Left ventricle myocardium inferior (tissue), 1 donor: ENCODE measurements at regions not wholly inside any gene's neighbourhood (a gene's known extent, or its start where the extent isn't known, plus 50 kb on each side); places are given as distances from the start of the nearest gene placed in this dataset.
"Not testable (repeated sequence)": the region's sequence is repeated elsewhere in the genome, so short reads cannot be mapped to it uniquely, and the experiment has no call there.

ENCODE experiments used
- DNase-seq: peaks from one replicate; pipeline ENCODE4 v3.0.0-alpha.2; 2020
- H3K27ac ChIP-seq: fragments of 200-600 bp; replicated peaks from 2 replicates; pipeline ENCODE4 v1.8.0; 2021
- H3K27me3 ChIP-seq: fragments of 200-600 bp; 2 replicates; pipeline ENCODE4 v1.8.0; 2021; ENCODE audit warnings: low read depth
- H3K36me3 ChIP-seq: fragments of 200-600 bp; 2 replicates; pipeline ENCODE4 v1.8.0; 2021
- H3K4me1 ChIP-seq: fragments of 200-600 bp; 2 replicates; pipeline ENCODE4 v1.8.0; 2021
- H3K4me3 ChIP-seq: fragments of 200-600 bp; 2 replicates; pipeline ENCODE4 v1.8.0; 2021; ENCODE audit warnings: mild to moderate bottlenecking, moderate library complexity
- H3K9me3 ChIP-seq: fragments of 200-600 bp; replicated peaks from 2 replicates; pipeline ENCODE4 v1.8.0; 2021
- intact Hi-C: fragments of 100-400 bp; cut with micrococcal nuclease; formaldehyde crosslinking; loops from one replicate; pipeline ENCODE4 v1.11.0; 2022
- TF ChIP-seq, protein P1 (sequence below): fragments of 200-600 bp; IDR thresholded peaks from 2 replicates; pipeline ENCODE4 v1.8.0; 2021; ENCODE audit warnings: antibody characterized with exemption, mild to moderate bottlenecking, borderline replicate concordance
- donor health status: DM: no; HTN: yes; CAD: no; lungs with severe emphysema.

DNA sequence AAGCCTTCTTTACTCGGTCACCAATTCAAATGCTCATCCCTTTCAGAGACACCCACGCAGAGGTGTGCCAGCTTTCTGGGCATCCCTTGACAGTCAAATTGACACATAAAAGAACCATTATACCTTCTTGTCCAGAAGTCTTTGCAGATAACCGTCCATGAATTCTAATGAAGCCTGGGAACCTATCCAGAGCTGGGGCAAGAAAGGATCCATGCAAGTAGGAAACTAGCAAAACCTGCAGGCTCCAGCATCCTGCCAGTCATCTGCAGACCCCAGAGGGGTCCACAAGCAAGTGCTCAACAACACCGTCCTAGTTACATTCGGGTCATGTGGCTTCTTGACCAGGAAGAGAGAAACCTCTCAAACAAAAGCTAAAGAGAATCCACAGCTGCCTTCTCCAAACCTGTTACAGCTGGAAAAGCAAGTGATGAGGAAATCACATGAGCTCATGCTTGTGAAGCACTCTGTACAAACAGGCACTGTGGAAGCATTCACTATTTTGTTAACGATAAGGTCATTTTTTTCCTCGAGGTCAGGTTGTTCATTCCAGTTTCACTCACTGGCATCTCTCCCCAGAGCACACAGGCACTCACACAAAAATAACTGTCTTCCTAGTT is 80.2 kb upstream of the DMRT1 start:
- peak overlapping the region; percentile 25 for H3K27ac ChIP-seq
- H3K4me3 ChIP-seq: no peak overlapping the region
- H3K27me3 ChIP-seq: peaks cover under 1% of the 10 kb centered on the region
- no peaks in the 10 kb centered on the region for H3K36me3 ChIP-seq
- TF ChIP-seq, protein P1, sequence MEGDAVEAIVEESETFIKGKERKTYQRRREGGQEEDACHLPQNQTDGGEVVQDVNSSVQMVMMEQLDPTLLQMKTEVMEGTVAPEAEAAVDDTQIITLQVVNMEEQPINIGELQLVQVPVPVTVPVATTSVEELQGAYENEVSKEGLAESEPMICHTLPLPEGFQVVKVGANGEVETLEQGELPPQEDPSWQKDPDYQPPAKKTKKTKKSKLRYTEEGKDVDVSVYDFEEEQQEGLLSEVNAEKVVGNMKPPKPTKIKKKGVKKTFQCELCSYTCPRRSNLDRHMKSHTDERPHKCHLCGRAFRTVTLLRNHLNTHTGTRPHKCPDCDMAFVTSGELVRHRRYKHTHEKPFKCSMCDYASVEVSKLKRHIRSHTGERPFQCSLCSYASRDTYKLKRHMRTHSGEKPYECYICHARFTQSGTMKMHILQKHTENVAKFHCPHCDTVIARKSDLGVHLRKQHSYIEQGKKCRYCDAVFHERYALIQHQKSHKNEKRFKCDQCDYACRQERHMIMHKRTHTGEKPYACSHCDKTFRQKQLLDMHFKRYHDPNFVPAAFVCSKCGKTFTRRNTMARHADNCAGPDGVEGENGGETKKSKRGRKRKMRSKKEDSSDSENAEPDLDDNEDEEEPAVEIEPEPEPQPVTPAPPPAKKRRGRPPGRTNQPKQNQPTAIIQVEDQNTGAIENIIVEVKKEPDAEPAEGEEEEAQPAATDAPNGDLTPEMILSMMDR: no peak
- DNase-seq: no peak
- intact Hi-C loops: loop anchor here (5.0 kb wide), 2 partner anchors 149 to 374 kb away; no protein-coding TSS in a partner anchor
- no peaks in the 10 kb centered on the region for H3K9me3 ChIP-seq
- H3K4me1 ChIP-seq: peaks cover 21% of the 10 kb centered on the region

DNA sequence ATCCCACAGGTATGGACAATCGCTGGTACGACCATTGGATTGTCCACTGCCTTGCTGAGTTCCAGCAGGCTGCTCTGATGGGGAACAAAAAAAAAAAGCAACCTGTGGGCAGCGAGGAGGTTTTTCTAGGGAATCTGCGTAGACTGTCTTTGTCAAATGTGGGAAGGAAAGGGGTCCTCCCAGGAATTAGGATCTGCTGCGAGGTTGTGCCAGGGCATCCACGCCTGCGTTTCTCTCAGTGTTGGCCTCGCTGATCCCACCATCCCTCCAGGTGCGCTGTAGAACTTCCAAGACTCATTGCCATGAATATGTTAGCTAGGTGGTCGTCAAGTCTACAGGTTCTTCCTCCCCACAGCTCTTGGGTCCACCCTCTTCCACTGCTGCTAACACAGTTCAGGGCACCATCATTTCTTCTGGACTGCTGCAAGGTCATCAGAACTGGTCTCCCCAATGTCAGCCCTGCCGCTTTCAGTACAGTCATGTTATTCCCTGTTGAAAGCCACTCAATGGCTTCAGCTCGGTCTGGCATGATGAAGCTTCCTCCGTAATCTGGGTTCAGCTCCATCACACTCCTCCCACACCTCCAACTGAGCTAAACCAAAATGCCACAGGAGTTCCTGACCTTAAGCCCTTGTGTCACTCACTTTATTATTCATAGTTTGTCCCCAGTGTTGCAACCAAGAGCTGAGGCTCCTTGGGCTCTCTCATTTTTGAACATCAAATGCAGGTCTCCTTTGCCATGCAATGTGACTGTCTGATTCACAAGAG is 79.5 kb upstream of the DMRT1 start:
- no peak overlapping the region for H3K4me3 ChIP-seq
- H3K4me1 ChIP-seq: peaks cover 21% of the 10 kb centered on the region
- no peak for DNase-seq
- peaks cover 8% of the 10 kb centered on the region for H3K27me3 ChIP-seq
- H3K36me3 ChIP-seq: no peaks in the 10 kb centered on the region
- intact Hi-C loops: loop anchor here (5.0 kb wide), 2 partner anchors 150 to 375 kb away; no protein-coding TSS in a partner anchor
- H3K9me3 ChIP-seq: no peaks in the 10 kb centered on the region
- TF ChIP-seq, protein P1: no peak
- peak overlapping the region; percentile 25 for H3K27ac ChIP-seq

DNA sequence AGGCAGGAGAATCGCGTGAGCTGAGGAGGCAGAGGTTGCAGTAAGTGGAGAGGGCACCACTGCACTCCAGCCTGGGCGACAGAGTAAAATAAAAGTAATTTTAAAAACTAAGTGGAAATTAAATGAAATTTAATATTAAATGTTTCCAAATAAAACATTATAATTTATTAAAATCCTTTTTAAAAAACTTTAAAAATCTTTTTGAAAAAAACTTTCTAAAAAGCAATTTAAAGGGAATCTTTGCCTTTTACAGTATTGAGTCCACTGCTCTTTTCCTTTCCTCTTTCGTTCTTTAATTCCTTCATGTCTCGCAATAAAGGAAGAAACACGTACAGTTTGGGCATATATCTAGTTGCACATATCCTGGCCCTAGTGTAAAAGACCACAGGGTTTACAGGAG is 77.8 kb upstream of the DMRT1 start:
- Histone ChIP-seq H3K4me3 (peak overlapping the region; percentile 26), H3K36me3 (no peaks in the 10 kb centered on the region), H3K27me3 (peaks cover 12% of the 10 kb centered on the region), H3K27ac (no peak overlapping the region), H3K9me3 (no peaks in the 10 kb centered on the region), H3K4me1 (peaks cover 17% of the 10 kb centered on the region)
- intact Hi-C loops: loop anchor here (5.0 kb wide), 2 partner anchors 151 to 376 kb away; no protein-coding TSS in a partner anchor
- DNase-seq: no peak
- TF ChIP-seq, protein P1: no peak

DNA sequence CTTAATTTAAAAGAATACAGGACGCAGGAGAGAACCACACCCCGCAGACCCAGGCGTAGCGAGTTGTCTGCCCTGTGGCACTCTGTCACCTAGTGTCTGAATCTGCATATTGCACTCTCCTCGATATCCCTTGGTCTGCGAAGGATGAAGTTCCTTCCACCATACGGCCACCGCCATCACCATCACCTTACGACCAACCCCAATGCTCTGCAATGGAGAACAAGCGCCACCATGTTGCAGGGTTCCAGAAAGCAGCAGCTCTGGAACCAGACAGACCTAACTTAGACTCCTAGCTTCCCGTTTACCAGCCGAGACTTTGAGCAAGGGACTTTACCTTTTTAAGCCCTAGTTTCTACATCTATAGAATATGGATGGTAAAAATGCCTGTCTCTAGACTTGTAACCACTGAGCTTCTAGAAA is 77.4 kb upstream of the DMRT1 start:
- H3K36me3 ChIP-seq: no peaks in the 10 kb centered on the region
- H3K9me3 ChIP-seq: no peaks in the 10 kb centered on the region
- peak overlapping the region; percentile 26 for H3K4me3 ChIP-seq
- DNase-seq: peak; percentile 57
- no peak overlapping the region for H3K27ac ChIP-seq
- TF ChIP-seq, protein P1: peak; percentile 98
- peaks cover 12% of the 10 kb centered on the region for H3K27me3 ChIP-seq
- intact Hi-C loops: loop anchor here (5.0 kb wide), 2 partner anchors 152 to 377 kb away; no protein-coding TSS in a partner anchor
- H3K4me1 ChIP-seq: peaks cover 17% of the 10 kb centered on the region

DNA sequence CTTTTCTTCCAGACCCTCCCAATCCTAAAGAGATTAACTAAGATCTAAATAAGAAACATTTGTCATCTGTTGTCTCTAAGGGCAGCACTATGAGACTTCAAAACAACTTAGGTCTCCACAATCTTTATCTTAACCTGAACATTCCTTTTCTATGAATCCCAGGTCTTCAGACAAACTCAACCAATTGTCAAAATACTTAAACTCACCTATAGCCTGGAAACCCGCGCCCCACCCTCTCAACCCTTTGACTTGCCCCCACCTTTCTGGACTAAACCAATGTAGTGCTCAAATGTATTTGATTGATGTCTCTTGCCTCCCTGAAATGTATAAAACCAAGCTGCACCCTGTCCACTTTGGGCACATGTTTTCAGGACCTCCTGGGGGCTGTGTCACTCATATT is 76.5 kb upstream of the DMRT1 start:
- peaks cover 12% of the 10 kb centered on the region for H3K27me3 ChIP-seq

DNA sequence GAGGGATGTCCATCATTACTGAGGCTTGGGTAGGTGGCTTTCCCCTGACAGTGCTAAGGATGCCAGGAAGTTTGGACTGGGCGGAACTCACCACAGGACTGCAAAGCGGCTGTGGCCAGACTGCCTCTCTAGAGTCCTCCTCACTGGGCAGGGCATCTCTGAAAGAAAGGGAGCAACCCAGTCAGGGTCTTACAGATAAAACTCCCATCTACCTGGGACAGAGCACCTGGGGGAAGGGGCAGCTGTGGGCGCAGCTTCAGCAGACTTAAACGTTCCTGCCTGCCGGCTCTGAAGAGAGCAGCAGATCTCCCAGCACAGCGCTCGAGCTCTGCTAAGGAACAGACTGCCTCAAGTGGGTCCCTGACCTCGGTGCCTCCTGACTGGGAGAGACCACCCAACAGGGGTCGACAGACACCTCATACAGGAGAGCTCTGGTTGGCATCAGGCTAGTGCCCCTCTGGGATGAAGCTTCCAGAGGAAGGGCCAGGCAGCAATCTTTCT is 74.4 kb upstream of the DMRT1 start:
- H3K4me3 ChIP-seq, intact Hi-C loops, H3K36me3 ChIP-seq, DNase-seq, H3K4me1 ChIP-seq, H3K27ac ChIP-seq, H3K9me3 ChIP-seq: not testable (repeated sequence)
- peaks cover 12% of the 10 kb centered on the region for H3K27me3 ChIP-seq

More for the DNA sequence above, 76.5 kb upstream of the DMRT1 start:
- H3K9me3 ChIP-seq: no peaks in the 10 kb centered on the region
- H3K4me3 ChIP-seq: no peak overlapping the region
- no peak overlapping the region for H3K27ac ChIP-seq
- H3K4me1 ChIP-seq: peaks cover 17% of the 10 kb centered on the region
- H3K36me3 ChIP-seq: no peaks in the 10 kb centered on the region
- intact Hi-C loops: loop anchor here (5.0 kb wide), 2 partner anchors 153 to 378 kb away; no protein-coding TSS in a partner anchor
- no peak for DNase-seq
- TF ChIP-seq, protein P1: no peak
